ENCODE measurements at regions not wholly inside any gene's neighbourhood (a gene's known extent, or its start where the extent isn't known, plus 50 kb on each side); places are given as distances from the start of the nearest gene placed in this dataset.
"Not testable (repeated sequence)": the region's sequence is repeated elsewhere in the genome, so short reads cannot be mapped to it uniquely, and the experiment has no call there.

DNA sequence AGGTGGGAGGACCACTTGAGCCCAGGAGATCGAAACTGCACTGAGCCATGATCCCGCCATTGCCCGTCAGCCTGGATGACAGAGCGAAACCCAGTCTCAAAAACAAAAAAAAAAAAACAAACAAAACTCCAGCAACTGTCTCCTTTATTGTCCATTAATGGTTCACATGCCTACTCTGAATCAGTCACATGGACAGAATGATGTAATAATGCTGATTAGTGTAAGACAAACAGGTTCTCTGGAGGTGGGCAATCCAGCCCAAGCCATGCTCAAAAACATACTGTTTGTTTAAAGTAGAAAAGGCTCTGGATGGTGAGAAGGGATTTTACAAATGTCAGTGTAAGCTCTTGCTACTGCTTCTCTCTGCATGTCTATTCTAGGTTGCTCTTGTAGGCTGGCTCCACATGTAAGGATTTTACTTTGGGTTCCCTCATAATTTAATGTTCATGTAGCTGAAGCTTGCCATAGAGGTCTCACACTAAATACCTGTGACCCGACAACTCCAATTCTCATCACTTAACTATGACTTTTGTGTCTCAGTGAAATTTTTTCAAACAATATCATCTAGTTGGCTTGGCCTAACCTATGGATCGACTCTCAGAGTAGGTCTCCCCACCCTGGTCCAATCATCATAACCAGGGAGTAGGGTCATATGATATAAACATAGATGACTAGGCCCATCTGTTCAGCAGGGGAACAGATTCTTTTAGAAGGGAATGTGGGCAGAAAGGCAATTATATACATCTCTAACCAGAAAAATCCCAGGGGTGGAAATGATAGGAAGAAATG lies 83.9 kb upstream of the SLC39A10 start:
- no peak for DNase-seq (ENCODE audit: low read depth)

DNA sequence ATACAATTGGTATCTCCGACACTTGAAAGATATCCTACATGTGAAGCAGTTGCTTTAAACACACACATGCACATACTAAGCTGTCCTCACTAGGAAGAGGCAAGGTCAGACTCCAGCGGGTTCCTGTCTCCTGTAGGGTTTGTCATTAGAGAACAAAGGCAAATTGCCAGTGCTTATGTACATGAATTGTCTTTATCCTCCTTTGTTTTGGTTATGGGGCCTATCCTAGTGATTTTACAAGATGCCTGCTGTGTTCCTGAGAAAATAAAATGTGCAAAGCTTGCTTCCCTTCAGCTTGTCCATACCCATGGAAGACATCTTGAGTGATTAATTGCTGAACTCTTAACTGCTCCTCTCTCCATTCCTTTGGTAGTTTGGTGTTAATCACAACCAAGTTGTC lies 86.7 kb upstream of the SLC39A10 start:
- DNase-seq (ENCODE audit: low read depth), result no peak

- no peak for DNase-seq (ENCODE audit: low read depth)
These were observed 87.8 kb upstream of the SLC39A10 start for GRCh38 chr2:195569255-195569654.

GRCh38 chr2:195564625-195565135 lies 92.3 kb upstream of the SLC39A10 start:
- not testable (repeated sequence) for DNase-seq (ENCODE audit: low read depth)

GRCh38 chr2:195563857-195564512 lies 93.0 kb upstream of the SLC39A10 start:
- DNase-seq (ENCODE audit: low read depth), result no peak

DNA sequence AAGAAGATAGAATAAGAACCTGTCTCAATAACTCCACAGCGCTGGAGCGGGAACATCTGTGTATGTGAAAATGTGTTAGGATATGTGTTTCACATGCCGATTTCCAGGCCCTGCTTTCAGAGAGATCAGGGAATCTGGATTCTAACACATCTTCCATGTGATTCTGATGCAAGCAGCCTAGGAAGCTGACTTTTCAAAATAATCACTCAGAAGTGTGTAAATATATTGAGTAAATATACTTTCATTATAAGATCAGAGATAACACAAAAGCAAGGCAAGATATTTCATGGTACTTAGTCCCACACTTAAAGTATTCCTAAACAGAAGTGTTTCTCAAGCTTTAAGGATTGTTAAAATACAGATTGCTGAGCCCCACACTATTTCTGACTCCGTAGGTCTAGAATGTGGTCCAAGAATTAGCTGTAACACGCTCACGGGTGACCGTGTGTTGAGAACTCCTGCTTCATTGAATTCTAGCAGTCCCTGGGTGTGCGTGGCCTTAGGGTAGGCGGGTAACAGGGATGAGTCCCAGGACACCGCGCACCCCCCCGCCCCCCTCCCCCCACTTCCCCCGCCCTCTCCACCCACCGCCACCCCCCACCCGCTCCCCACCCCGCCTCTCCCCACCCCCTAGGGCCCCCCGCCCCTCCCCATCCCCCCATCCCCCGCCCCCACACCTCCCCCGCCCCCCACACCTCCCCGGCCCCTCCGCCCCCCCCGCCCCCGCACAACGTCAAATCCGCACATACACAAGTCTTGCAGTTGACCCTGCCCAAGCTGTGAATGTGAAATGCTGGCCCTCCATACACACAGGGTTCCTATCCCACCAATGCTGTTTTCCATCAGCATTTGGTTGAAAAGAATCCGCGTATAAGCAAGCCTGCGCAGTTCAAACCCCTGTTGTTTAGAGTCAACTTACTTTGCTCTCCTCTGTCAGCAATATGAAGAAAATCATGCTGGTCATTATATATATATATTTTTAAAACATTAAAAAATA lies 94.2 kb upstream of the SLC39A10 start:
- DNase-seq (ENCODE audit: low read depth), result no peak

DNA sequence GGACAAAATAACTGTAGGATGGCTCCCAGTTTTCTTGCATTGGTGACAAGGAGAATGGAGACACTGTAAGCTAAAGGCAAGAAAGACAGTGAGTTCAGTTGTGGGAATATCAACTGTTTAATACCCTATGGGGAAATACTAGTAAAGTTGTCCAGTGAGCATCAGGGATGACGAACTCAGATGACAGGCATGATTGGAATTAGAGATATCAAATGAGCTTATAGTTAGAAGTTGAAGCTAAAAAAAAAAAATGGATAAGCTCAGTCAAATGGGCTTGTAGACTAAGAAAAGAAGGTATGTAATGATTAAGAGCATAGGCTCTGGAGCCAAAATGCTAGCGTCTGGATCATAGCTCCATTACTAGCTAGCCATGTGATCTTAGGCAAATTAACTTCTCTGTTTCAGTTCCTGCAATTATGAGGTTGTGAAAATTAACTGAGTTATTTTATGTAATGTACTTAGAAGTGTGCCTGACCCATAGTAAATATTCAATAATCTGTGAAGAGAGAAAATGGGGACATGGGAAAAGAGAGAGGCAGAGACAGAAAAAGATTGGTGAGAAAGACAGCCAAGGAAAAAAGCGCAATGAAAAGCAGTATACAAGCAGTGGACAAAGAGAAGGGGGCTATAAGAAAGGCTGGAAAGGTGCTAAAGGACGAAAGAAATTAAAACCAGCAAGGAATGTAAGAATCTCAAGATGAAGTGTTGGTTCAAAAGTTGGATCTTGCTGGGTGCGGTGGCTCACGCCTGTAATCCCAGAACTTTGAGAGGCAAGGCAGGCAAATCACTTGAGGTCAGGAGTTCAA lies 95.7 kb upstream of the SLC39A10 start:
- peak; percentile 79 for DNase-seq (ENCODE audit: low read depth)

DNA sequence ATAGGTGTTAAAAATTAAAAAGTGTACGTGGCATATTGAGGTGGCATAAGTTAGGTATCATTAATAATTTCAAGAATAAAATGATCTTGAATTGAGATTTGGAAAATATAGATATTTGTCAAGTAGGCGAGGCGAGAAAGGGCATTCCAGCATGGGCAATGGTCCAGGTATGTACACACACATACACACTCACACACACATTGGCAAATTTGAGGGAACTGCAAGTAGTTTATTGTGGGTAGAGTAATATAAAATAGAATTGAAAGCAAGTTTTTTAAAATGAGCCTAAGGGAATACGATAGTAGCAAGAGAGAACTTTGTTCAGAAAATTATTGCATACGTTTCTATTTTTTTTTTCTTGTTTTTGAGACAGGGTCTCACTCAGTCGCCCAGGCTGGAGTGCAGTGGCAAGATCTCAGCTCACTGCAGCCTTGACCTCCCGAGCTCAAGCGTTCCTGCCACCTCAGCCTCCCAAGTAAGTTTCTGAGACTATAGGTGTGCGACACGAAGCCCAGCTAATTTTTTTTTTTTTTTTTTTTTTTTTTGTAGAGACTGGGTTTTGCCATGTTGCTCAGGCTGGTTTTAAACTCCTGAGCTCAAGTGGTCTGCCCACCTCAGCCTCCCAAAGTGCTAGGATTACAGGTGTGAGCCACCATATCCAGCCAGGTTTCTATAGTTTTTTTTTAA lies 96.7 kb upstream of the SLC39A10 start:
- no peak for DNase-seq (ENCODE audit: low read depth)

GRCh38 chr2:195559431-195559914 lies 97.6 kb upstream of the SLC39A10 start:
- peak; percentile 86 for DNase-seq (ENCODE audit: low read depth)

DNA sequence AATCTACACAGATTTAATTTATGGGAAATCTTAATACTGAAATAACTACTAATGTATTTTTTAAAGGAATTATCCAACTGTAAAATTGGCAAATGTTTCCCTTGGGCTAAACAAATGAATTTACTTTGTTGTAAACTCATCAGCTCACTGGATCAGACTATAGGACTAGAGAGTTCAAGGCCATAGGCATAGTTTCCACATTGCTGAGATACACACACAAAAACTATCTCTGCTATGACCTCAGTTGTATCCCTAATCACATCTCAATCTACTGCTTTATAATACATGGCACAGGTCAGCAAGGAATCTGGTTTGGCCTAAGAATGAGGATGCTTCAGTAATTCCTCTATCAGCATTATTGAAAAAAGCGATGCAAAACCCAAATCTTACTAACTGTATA lies 101.1 kb upstream of the SLC39A10 start:
- DNase-seq (ENCODE audit: low read depth), result no peak

GRCh38 chr2:195552581-195552980 lies 104.4 kb upstream of the SLC39A10 start:
- DNase-seq (ENCODE audit: low read depth), result no peak

DNA sequence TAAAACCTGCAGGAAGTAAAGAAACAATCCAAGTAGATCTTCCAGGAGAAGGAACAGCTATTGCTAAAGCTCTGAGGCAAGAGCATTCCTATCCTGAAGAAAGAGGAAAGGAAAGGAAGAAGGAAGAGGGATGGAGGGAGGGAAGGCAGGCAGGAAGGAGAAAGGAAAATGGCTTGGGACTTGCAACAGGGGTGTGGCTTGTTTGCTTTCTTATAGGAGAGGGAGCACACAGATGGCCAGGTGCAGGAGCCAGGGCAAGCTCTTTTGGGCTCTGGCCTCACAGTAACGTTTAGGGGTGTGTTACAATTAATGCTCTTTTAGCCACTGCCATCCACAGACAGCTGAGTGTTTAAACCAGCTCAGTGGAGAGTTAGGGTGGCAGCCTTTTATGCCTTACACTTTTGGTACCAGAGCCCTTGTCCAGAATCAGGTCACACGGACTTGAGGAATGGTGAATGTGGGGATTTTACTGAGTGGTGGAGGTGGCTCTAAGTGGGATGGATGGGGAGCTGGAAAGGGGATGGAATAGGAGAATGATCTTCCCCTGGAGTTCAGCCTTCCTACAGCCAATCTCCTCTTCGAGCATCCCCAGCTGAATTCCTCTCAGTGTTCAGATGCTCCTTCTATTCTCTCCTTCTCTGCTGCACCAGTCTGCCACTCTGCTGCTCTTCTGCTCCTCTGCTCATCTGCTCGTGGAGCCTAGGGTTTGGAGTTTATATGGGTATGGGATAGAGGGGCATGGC lies 108.7 kb upstream of the SLC39A10 start:
- DNase-seq (ENCODE audit: low read depth), result no peak

GRCh38 chr2:195547268-195547840 lies 109.7 kb upstream of the SLC39A10 start:
- DNase-seq (ENCODE audit: low read depth), result not testable (repeated sequence)

DNA sequence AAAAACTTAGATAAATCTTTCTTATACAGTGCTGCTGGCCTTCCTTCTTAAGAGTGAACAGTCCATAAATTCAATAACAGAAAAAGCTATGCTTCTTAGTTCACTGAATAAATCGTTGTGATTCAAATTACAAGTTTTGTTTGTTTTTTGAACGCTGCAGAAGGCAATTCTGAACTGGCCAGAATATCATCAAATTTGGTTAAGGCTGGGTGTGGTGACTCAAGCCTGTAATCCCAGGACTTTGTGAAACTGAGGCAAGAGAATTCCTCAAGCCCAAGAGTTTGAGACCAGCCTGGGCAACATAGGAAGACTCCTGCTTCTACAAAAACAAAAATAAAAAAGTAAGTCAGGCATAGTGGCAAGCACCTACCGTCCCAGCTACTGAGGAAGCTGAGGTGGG lies 111.2 kb upstream of the SLC39A10 start:
- no peak for DNase-seq (ENCODE audit: low read depth)

- DNase-seq (ENCODE audit: low read depth), result peak; percentile 81
These were observed 112.8 kb upstream of the SLC39A10 start for GRCh38 chr2:195543902-195544894.

DNA sequence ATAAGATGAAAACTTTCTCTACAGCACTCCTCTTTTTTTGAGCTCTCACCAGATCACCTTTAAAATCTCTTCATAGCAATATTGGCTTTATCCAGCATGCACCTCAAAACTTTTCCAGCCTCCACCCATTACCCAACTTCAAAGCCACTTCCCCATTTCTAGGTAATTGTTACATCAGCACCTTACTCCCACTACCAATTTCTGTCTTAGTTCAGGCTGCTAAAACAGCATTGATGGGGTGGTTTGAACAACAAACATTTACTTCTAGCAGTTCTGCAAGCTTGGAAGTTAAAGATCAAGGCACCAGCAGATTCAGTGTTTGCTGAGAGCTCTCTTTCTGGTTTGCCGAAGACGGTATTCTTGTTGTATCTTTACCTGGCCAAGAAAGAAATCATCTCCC lies 114.0 kb upstream of the SLC39A10 start:
- DNase-seq (ENCODE audit: low read depth), result no peak

- no peak for DNase-seq (ENCODE audit: low read depth)
These were observed 115.0 kb upstream of the SLC39A10 start for GRCh38 chr2:195542067-195542466.

- no peak for DNase-seq (ENCODE audit: low read depth)
These were observed 118.1 kb upstream of the SLC39A10 start for GRCh38 chr2:195538937-195539336.
